Right lobe of liver (tissue), 6 donors: ENCODE measurements at regions not wholly inside any gene's neighbourhood (a gene's known extent, or its start where the extent isn't known, plus 50 kb on each side); places are given as distances from the start of the nearest gene placed in this dataset.

Source experiments
- ATAC-seq, 4 donors: fragments of 200-7000 bp; cut with Tn5 transposase; one replicate each; pipeline ENCODE4 v1.9.1; 2020; ENCODE audit warnings: mild to moderate bottlenecking in 4 of 4, moderate library complexity in 4 of 4
- DNase-seq, 3 donors: peaks; one replicate each; pipeline ENCODE4 v3.0.0-alpha.2; 2020
- H3K27ac ChIP-seq, 3 donors: fragments of 200-600 bp; one replicate each; pipeline ENCODE4 v1.8.0; 2022
- H3K27me3 ChIP-seq, 2 donors: fragments of 200-600 bp; one replicate each; pipeline ENCODE4 v1.8.0; 2022
- H3K36me3 ChIP-seq, 4 donors: fragments of 200-600 bp; sonication (generic) in 1 of 4; one replicate each; pipeline versions ENCODE4 v1.5.1 to v1.8.0; 2017 to 2022; ENCODE audit warnings: control low read depth in 1 of 4
- H3K4me1 ChIP-seq, 4 donors: fragments of 200-600 bp; sonication (generic) in 1 of 4; one replicate each; pipeline versions ENCODE4 v1.5.1 to v1.8.0; 2017 to 2022; ENCODE audit warnings: control low read depth in 1 of 4
- H3K4me3 ChIP-seq, 3 donors: fragments of 200-600 bp; one replicate each; pipeline ENCODE4 v1.8.0; 2022
- H3K9me3 ChIP-seq, 4 donors: fragments of 200-600 bp; sonication (generic) in 1 of 4; one replicate each; pipeline versions ENCODE4 v1.5.1 to v1.8.0; 2017 to 2022; ENCODE audit warnings: control low read depth in 1 of 4
- POLR2A ChIP-seq: fragments of 450-650 bp; IDR thresholded peaks from one replicate; pipeline ENCODE4 v1.6.1; 2017; ENCODE audit warnings: antibody characterized with exemption, mild to moderate bottlenecking
- WGBS: methylation state at CpG from one replicate; pipeline ENCODE4 v1.1.6; 2018; ENCODE audit warnings: low coverage, low lambda C conversion rate; ENCODE audit not compliant: insufficient coverage; ENCODE audit errors: missing lambda C conversion rate; 5-methylcytosine and 5-hydroxymethylcytosine counted together
- intact Hi-C, 2 donors: fragments of 100-400 bp; cut with DNase I; formaldehyde crosslinking; loops; one replicate each; pipeline versions ENCODE4 v1.11.2 to v1.14.1; 2022
- TF ChIP-seq, protein P1 (sequence below), 4 donors: fragments of 200-600 bp in 3 of 4; fragments of 450-650 bp in 1 of 4; IDR thresholded peaks; one replicate each; pipeline versions ENCODE4 v1.5.1 to v1.8.0; 2016 to 2022; ENCODE audit warnings: antibody characterized with exemption in 4 of 4, mild to moderate bottlenecking in 2 of 4
- donor health status: DM: no; HTN: yes; CAD: no.
- donor health status: DM: no; HTN: no; CAD: no.
- donor health status: DM: no; HTN: no; CAD: no.
- donor health status: DM: no; HTN: yes; CAD: no.
- donor health status: DM: no; HTN: yes; CAD: no.

GRCh38 chr6:119781365-119781764, 431.8 kb upstream of the MAN1A1 start:
- no peaks in the 10 kb centered on the region for H3K4me1 ChIP-seq
- no peaks in the 10 kb centered on the region for H3K27me3 ChIP-seq
- intact Hi-C loops = no loop called here
- no peak for DNase-seq
- ATAC-seq = no peak
- H3K36me3 ChIP-seq = no peaks in the 10 kb centered on the region
- H3K27ac ChIP-seq = no peak overlapping the region
- H3K4me3 ChIP-seq = no peak overlapping the region
- no peaks in the 10 kb centered on the region for H3K9me3 ChIP-seq
- 68% methylated on average over 6 of the region's 6 CpGs for WGBS
- TF ChIP-seq POLR2A = no peak
- TF ChIP-seq, protein P1, sequence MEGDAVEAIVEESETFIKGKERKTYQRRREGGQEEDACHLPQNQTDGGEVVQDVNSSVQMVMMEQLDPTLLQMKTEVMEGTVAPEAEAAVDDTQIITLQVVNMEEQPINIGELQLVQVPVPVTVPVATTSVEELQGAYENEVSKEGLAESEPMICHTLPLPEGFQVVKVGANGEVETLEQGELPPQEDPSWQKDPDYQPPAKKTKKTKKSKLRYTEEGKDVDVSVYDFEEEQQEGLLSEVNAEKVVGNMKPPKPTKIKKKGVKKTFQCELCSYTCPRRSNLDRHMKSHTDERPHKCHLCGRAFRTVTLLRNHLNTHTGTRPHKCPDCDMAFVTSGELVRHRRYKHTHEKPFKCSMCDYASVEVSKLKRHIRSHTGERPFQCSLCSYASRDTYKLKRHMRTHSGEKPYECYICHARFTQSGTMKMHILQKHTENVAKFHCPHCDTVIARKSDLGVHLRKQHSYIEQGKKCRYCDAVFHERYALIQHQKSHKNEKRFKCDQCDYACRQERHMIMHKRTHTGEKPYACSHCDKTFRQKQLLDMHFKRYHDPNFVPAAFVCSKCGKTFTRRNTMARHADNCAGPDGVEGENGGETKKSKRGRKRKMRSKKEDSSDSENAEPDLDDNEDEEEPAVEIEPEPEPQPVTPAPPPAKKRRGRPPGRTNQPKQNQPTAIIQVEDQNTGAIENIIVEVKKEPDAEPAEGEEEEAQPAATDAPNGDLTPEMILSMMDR (IDR thresholded peaks at IDR 0.05) = no peak

DNA sequence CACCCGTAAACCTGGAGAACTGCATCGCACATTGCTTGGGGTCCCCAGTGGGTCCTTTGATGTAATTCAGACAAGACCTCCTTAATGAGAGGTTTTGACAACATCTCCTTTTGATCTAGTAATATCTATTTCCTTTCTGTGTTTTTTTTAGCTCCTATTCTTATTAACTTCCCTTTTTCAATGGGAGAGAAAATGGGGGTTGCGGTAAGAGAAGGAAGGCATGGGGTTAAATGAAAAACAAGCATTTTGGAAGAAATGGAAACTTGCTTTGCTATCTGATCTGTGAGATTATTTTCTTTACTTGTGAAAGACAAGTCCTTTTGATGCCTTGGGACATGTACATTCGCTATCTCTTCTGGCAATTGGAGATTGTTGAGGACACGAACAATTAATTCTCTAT, 418.6 kb upstream of the MAN1A1 start:
- H3K27me3 ChIP-seq = no peaks in the 10 kb centered on the region
- no peak overlapping the region for H3K4me3 ChIP-seq
- no peak overlapping the region for H3K27ac ChIP-seq
- WGBS = 70% methylated on average over 5 of the region's 5 CpGs
- ATAC-seq (no peak), DNase-seq (no peak)
- no peaks in the 10 kb centered on the region for H3K36me3 ChIP-seq
- TF ChIP-seq POLR2A = no peak
- TF ChIP-seq, protein P1 (IDR thresholded peaks at IDR 0.05) = no peak
- H3K9me3 ChIP-seq = no peaks in the 10 kb centered on the region
- H3K4me1 ChIP-seq = no peaks in the 10 kb centered on the region
- intact Hi-C loops = no loop called here

DNA sequence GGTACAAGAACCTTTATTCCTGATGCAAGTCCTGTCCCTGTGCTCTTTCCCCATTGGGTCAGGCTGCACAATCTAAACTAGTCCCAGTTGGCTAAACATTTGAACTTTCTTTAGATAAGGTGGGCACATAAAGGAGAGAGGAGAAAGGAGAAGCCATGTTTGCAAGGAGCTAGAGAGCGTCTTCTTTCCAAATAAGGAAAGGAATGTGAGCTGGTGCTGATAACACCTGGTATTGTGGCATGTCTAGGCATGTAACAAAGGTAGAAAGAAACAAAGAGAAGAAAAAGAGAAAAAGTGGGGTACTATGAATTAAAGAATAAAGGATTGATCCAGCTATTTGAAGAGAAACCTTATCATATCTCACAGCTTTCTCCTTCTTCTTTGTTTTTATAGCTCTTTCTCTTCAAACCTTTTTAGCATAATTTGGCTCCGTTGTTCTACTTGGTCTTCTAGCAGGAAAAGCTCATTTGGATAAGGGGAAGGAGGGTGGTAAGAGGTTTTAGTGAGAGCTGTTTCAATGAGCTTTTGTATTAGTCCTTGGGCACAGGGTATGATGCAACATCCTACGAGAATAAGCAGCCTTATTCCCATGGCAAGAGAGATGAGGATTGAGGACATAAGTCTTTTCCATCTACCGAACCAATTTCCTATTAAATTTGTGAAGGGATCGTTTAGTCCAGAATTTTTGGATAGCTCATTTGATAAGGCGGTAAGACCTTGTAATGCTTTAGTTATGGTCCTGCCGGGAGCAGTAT, 415.5 kb upstream of the MAN1A1 start:
- Histone ChIP-seq H3K4me3 (no peak overlapping the region), H3K9me3 (no peaks in the 10 kb centered on the region), H3K27ac (no peak overlapping the region), H3K27me3 (no peaks in the 10 kb centered on the region), H3K4me1 (no peaks in the 10 kb centered on the region), H3K36me3 (no peaks in the 10 kb centered on the region)
- TF ChIP-seq, protein P1 (IDR thresholded peaks at IDR 0.05) = no peak
- no peak for TF ChIP-seq POLR2A
- 57% methylated on average over 7 of the region's 7 CpGs for WGBS
- no peak for ATAC-seq
- intact Hi-C loops = no loop called here
- DNase-seq = no peak

DNA sequence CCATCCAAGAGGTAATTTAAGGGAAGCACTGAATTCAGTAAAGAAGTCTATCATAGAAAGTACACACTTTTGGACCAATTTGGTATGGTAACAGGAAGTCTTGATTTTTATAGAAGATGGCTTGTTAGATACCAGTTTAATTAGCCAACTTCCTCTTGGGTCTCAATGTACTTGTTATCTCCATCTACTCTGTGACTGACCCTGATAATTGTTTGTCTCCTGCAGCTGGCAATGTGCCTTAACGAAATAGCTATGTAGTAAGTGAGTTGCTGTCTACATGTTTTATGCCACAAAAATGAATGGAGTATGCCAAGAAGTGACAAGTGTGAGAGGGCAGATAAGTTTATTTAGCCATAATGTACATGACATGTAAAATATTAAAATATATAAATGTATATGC, 410.5 kb upstream of the MAN1A1 start:
- no peaks in the 10 kb centered on the region for H3K36me3 ChIP-seq
- H3K27ac ChIP-seq = no peak overlapping the region
- TF ChIP-seq POLR2A = no peak
- TF ChIP-seq, protein P1 (IDR thresholded peaks at IDR 0.05) = no peak
- H3K9me3 ChIP-seq = no peaks in the 10 kb centered on the region
- H3K4me1 ChIP-seq = no peaks in the 10 kb centered on the region
- WGBS = 27% methylated on average over 1 of the region's 1 CpG
- intact Hi-C loops = no loop called here
- DNase-seq (no peak), ATAC-seq (no peak)
- H3K4me3 ChIP-seq = no peak overlapping the region
- no peaks in the 10 kb centered on the region for H3K27me3 ChIP-seq
